Breast epithelium (tissue), 4 donors: ENCODE measurements at regions not wholly inside any gene's neighbourhood (a gene's known extent, or its start where the extent isn't known, plus 50 kb on each side); places are given as distances from the start of the nearest gene placed in this dataset.

Source experiments
- DNase-seq, 2 donors: peaks; one replicate each; pipeline ENCODE4 v3.0.0-alpha.2; 2019; ENCODE audit warnings: low spot score in 2 of 2
- H3K27ac ChIP-seq, 2 donors: fragments of 200-600 bp; sonication (generic) in 1 of 2; one replicate each; pipeline ENCODE4 v1.5.1; 2016 to 2019; ENCODE audit warnings: mild to moderate bottlenecking in 1 of 2
- H3K27me3 ChIP-seq, 2 donors: fragments of 200-600 bp; sonication (generic) in 1 of 2; one replicate each; pipeline versions ENCODE4 v1.5.1 to v1.6.0; 2017 to 2019; ENCODE audit warnings: control low read depth in 1 of 2, mild to moderate bottlenecking in 1 of 2
- H3K36me3 ChIP-seq: fragments of 200-600 bp; one replicate; pipeline ENCODE4 v1.5.1; 2019
- H3K4me1 ChIP-seq, 2 donors: fragments of 200-600 bp; sonication (generic); one replicate each; pipeline ENCODE4 v1.5.1; 2016 to 2019; ENCODE audit warnings: control low read depth in 1 of 2
- H3K4me3 ChIP-seq, 3 donors: fragments of 200-600 bp; sonication (generic); 1 replicate in 2 of 3; 2 replicates in 1 of 3; pipeline ENCODE4 v1.5.1; 2016 to 2019; ENCODE audit warnings: mild to moderate bottlenecking in 3 of 3, moderate library complexity in 2 of 3
- H3K9me3 ChIP-seq, 2 donors: fragments of 200-600 bp; sonication (generic) in 1 of 2; one replicate each; pipeline ENCODE4 v1.5.1; 2016 to 2019; ENCODE audit warnings: control low read depth in 1 of 2
- CTCF ChIP-seq, 3 donors: fragments of 450-650 bp; IDR thresholded peaks; one replicate each; pipeline ENCODE4 v1.5.1; 2016 to 2017; ENCODE audit warnings: antibody characterized with exemption in 3 of 3, mild to moderate bottlenecking in 3 of 3, moderate library complexity in 3 of 3
- POLR2A ChIP-seq: fragments of 450-650 bp; IDR thresholded peaks from one replicate; pipeline ENCODE4 v1.6.1; 2016; ENCODE audit warnings: antibody characterized with exemption, mild to moderate bottlenecking, moderate library complexity
- POLR2AphosphoS5 ChIP-seq, 3 donors: sonication (generic); formaldehyde crosslinking; IDR thresholded peaks; one replicate each; pipeline ENCODE4 v1.6.1; 2017; ENCODE audit warnings: antibody characterized with exemption in 3 of 3
- intact Hi-C: fragments of 100-400 bp; cut with DNase I; formaldehyde crosslinking; loops from one replicate; pipeline ENCODE4 v1.15.1; 2023; ENCODE audit warnings: low total_unique reads

GRCh38 chr10:123501148-123501547, 165.0 kb upstream of the GPR26 start:
- Histone ChIP-seq H3K27ac (no peak overlapping the region), H3K4me1 (no peaks in the 10 kb centered on the region), H3K27me3 (no peaks in the 10 kb centered on the region), H3K4me3 (no peak overlapping the region), H3K9me3 (no peaks in the 10 kb centered on the region), H3K36me3 (no peaks in the 10 kb centered on the region)
- no peak for DNase-seq
- intact Hi-C loops = no loop called here
- TF ChIP-seq POLR2A (no peak), CTCF (IDR thresholded peaks at IDR 0.05) (no peak), POLR2AphosphoS5 (IDR thresholded peaks at IDR 0.05) (no peak)

- intact Hi-C loops = no loop called here
- Histone ChIP-seq H3K9me3 (no peaks in the 10 kb centered on the region), H3K27ac (no peak overlapping the region), H3K4me1 (no peaks in the 10 kb centered on the region), H3K36me3 (no peaks in the 10 kb centered on the region), H3K27me3 (no peaks in the 10 kb centered on the region), H3K4me3 (no peak overlapping the region)
- DNase-seq = no peak
- TF ChIP-seq POLR2A (no peak), POLR2AphosphoS5 (IDR thresholded peaks at IDR 0.05) (no peak), CTCF (IDR thresholded peaks at IDR 0.05) (no peak)
These were observed 163.2 kb upstream of the GPR26 start for GRCh38 chr10:123502983-123503382.

- intact Hi-C loops = no loop called here
- Histone ChIP-seq H3K9me3 (no peaks in the 10 kb centered on the region), H3K4me1 (no peaks in the 10 kb centered on the region), H3K27ac (no peak overlapping the region), H3K36me3 (no peaks in the 10 kb centered on the region), H3K27me3 (no peaks in the 10 kb centered on the region), H3K4me3 (no peak overlapping the region)
- TF ChIP-seq CTCF (IDR thresholded peaks at IDR 0.05) = no peak
- TF ChIP-seq POLR2AphosphoS5 (IDR thresholded peaks at IDR 0.05) = no peak
- TF ChIP-seq POLR2A = no peak
- DNase-seq = no peak
These were observed 159.7 kb upstream of the GPR26 start for GRCh38 chr10:123506455-123506854.

GRCh38 chr10:123507298-123507697, 158.9 kb upstream of the GPR26 start:
- DNase-seq = no peak
- Histone ChIP-seq H3K36me3 (no peaks in the 10 kb centered on the region), H3K27me3 (no peaks in the 10 kb centered on the region), H3K4me3 (no peak overlapping the region), H3K4me1 (no peaks in the 10 kb centered on the region), H3K9me3 (no peaks in the 10 kb centered on the region), H3K27ac (no peak overlapping the region)
- intact Hi-C loops = no loop called here
- TF ChIP-seq POLR2A (no peak), POLR2AphosphoS5 (IDR thresholded peaks at IDR 0.05) (no peak), CTCF (IDR thresholded peaks at IDR 0.05) (no peak)

GRCh38 chr10:123509338-123509737, 156.8 kb upstream of the GPR26 start:
- no peaks in the 10 kb centered on the region for H3K36me3 ChIP-seq
- intact Hi-C loops = no loop called here
- no peaks in the 10 kb centered on the region for H3K4me1 ChIP-seq
- no peaks in the 10 kb centered on the region for H3K27me3 ChIP-seq
- DNase-seq = no peak
- no peaks in the 10 kb centered on the region for H3K9me3 ChIP-seq
- TF ChIP-seq CTCF (IDR thresholded peaks at IDR 0.05) = no peak
- TF ChIP-seq POLR2AphosphoS5 (IDR thresholded peaks at IDR 0.05) = no peak
- TF ChIP-seq POLR2A = no peak
- H3K27ac ChIP-seq = no peak overlapping the region
- H3K4me3 ChIP-seq = no peak overlapping the region
